Type B pancreatic cell (in vitro differentiated cells): ENCODE measurements at regions not wholly inside any gene's neighbourhood (a gene's known extent, or its start where the extent isn't known, plus 50 kb on each side); places are given as distances from the start of the nearest gene placed in this dataset.
"Not testable (repeated sequence)": the region's sequence is repeated elsewhere in the genome, so short reads cannot be mapped to it uniquely, and the experiment has no call there.

ENCODE experiments used
- DNase-seq: peaks from one replicate; pipeline ENCODE4 v3.0.0; 2021; ENCODE audit warnings: mixed read lengths; ENCODE audit not compliant: unreplicated experiment; ENCODE audit errors: extremely low spot score
- H3K27ac Mint-ChIP-seq: 2 replicates; pipeline ENCODE4 v1.8.0; 2021; ENCODE audit warnings: mild to moderate bottlenecking, mixed read lengths
- H3K27me3 Mint-ChIP-seq: 2 replicates; pipeline ENCODE4 v1.8.0; 2021; ENCODE audit warnings: mixed read lengths
- H3K36me3 Mint-ChIP-seq: 2 replicates; pipeline ENCODE4 v1.8.0; 2021; ENCODE audit warnings: mixed read lengths
- H3K4me1 Mint-ChIP-seq: one replicate; pipeline ENCODE4 v1.8.0; 2021; ENCODE audit warnings: mixed read lengths; ENCODE audit not compliant: unreplicated experiment
- H3K4me3 Mint-ChIP-seq: 2 replicates; pipeline ENCODE4 v1.8.0; 2021; ENCODE audit warnings: mild to moderate bottlenecking, mixed read lengths
- H3K9me3 Mint-ChIP-seq: 2 replicates; pipeline ENCODE4 v1.8.0; 2021; ENCODE audit warnings: mixed read lengths
- CTCF ChIP-seq: fragments of 200-600 bp; sonication (generic); conservative IDR thresholded peaks from 2 replicates; pipeline ENCODE4 v1.5.0; 2021; ENCODE audit warnings: antibody characterized with exemption, mild to moderate bottlenecking

GRCh38 chr5:90047113-90047512 is 362.4 kb downstream of the CETN3 start:
- TF ChIP-seq CTCF = no peak
- Mint-ChIP-seq H3K27ac (no peak overlapping the region), H3K4me1 (no peaks in the 10 kb centered on the region), H3K9me3 (no peaks in the 10 kb centered on the region), H3K36me3 (no peaks in the 10 kb centered on the region), H3K4me3 (no peak overlapping the region), H3K27me3 (no peaks in the 10 kb centered on the region)
- DNase-seq = no peak

GRCh38 chr5:90040082-90040481 is 369.5 kb downstream of the CETN3 start:
- not testable (repeated sequence) for H3K36me3 Mint-ChIP-seq, H3K9me3 Mint-ChIP-seq, DNase-seq, H3K27ac Mint-ChIP-seq, H3K27me3 Mint-ChIP-seq, H3K4me1 Mint-ChIP-seq, H3K4me3 Mint-ChIP-seq

GRCh38 chr5:90037646-90038045 is 371.9 kb downstream of the CETN3 start:
- H3K36me3 Mint-ChIP-seq = no peaks in the 10 kb centered on the region
- no peaks in the 10 kb centered on the region for H3K4me1 Mint-ChIP-seq
- no peak for DNase-seq
- no peak overlapping the region for H3K27ac Mint-ChIP-seq
- no peak overlapping the region for H3K4me3 Mint-ChIP-seq
- no peaks in the 10 kb centered on the region for H3K27me3 Mint-ChIP-seq
- no peaks in the 10 kb centered on the region for H3K9me3 Mint-ChIP-seq
- TF ChIP-seq CTCF = no peak

- no peaks in the 10 kb centered on the region for H3K36me3 Mint-ChIP-seq
- H3K4me3 Mint-ChIP-seq = no peak overlapping the region
- DNase-seq = no peak
- no peaks in the 10 kb centered on the region for H3K9me3 Mint-ChIP-seq
- no peak overlapping the region for H3K27ac Mint-ChIP-seq
- no peak for TF ChIP-seq CTCF
- no peaks in the 10 kb centered on the region for H3K27me3 Mint-ChIP-seq
- H3K4me1 Mint-ChIP-seq = peaks cover 4% of the 10 kb centered on the region
Measured at GRCh38 chr5:90022711-90023053, 386.9 kb downstream of the CETN3 start.

GRCh38 chr5:90022002-90022710 is 387.4 kb downstream of the CETN3 start:
- no peak overlapping the region for H3K4me3 Mint-ChIP-seq
- no peak for TF ChIP-seq CTCF
- H3K4me1 Mint-ChIP-seq = peaks cover 4% of the 10 kb centered on the region
- no peaks in the 10 kb centered on the region for H3K27me3 Mint-ChIP-seq
- H3K36me3 Mint-ChIP-seq = no peaks in the 10 kb centered on the region
- no peak for DNase-seq
- no peak overlapping the region for H3K27ac Mint-ChIP-seq
- no peaks in the 10 kb centered on the region for H3K9me3 Mint-ChIP-seq

GRCh38 chr5:90020575-90021538 is 388.7 kb downstream of the CETN3 start:
- no peak for TF ChIP-seq CTCF
- Mint-ChIP-seq H3K27me3 (no peaks in the 10 kb centered on the region), H3K36me3 (no peaks in the 10 kb centered on the region), H3K4me3 (no peak overlapping the region), H3K27ac (no peak overlapping the region), H3K9me3 (no peaks in the 10 kb centered on the region), H3K4me1 (peaks cover 4% of the 10 kb centered on the region)
- DNase-seq = no peak
